HEK293 (cell line): ENCODE measurements at regions not wholly inside any gene's neighbourhood (a gene's known extent, or its start where the extent isn't known, plus 50 kb on each side); places are given as distances from the start of the nearest gene placed in this dataset.

Experiments used
- CTCF ChIA-PET: fragments of 350-600 bp; formaldehyde crosslinking; extraction: SDS; loops from one replicate; lab custom pipeline; 2021; ENCODE audit warnings: antibody characterized with exemption; lab: Yijun Ruan, JAX
- POLR2A ChIA-PET: fragments of 300-600 bp; formaldehyde crosslinking; extraction: SDS; loops from one replicate; lab custom pipeline; 2020; ENCODE audit warnings: antibody characterized with exemption, inconsistent platforms; lab: Yijun Ruan, JAX
- H3K27ac ChIP-seq: fragments of 200-500 bp; sonication (Bioruptor generic); 2 replicates; pipeline ENCODE4 v1.5.1; 2014; ENCODE audit warnings: low read depth, low read length, control low read depth, inconsistent platforms; ENCODE audit errors: extremely low read depth
- H3K36me3 ChIP-seq, 2 experiments: fragments of 200-500 bp in 1 of 2; sonication (Bioruptor generic) in 1 of 2; 1 replicate in 1 of 2; 2 replicates in 1 of 2; pipeline ENCODE4 v1.5.1; 2014 to 2017; ENCODE audit warnings: inconsistent platforms in 2 of 2, low read length in 2 of 2; ENCODE audit not compliant: control insufficient read depth in 2 of 2, insufficient read depth in 1 of 2
- H3K4me1 ChIP-seq: fragments of 200-500 bp; sonication (Bioruptor generic); 2 replicates; pipeline ENCODE4 v1.5.1; 2014; ENCODE audit warnings: mild to moderate bottlenecking, low read length, inconsistent platforms; ENCODE audit not compliant: control insufficient read depth, insufficient read depth
- H3K4me3 ChIP-seq: 2 replicates; pipeline ENCODE4 v1.5.1; 2011; ENCODE audit warnings: low read depth, mild to moderate bottlenecking, control low read depth, low read length, moderate library complexity
- H3K9me3 ChIP-seq: fragments of 200-500 bp; sonication (Bioruptor generic); 2 replicates; pipeline ENCODE4 v1.5.1; 2014; ENCODE audit warnings: low read depth, low read length, inconsistent platforms; ENCODE audit not compliant: control insufficient read depth, insufficient read depth
- AEBP2 ChIP-seq: fragments of 450-650 bp; formaldehyde crosslinking; IDR thresholded peaks from 2 replicates; pipeline ENCODE4 v1.5.1; 2016; ENCODE audit warnings: missing biosample characterization, missing genetic modification characterization, borderline replicate concordance
- ATF2 ChIP-seq: fragments of 450-650 bp; formaldehyde crosslinking; IDR thresholded peaks from 2 replicates; pipeline ENCODE4 v1.5.1; 2016; ENCODE audit warnings: missing biosample characterization, missing genetic modification characterization, low read depth
- BCL6B ChIP-seq: fragments of 450-650 bp; formaldehyde crosslinking; IDR thresholded peaks from 2 replicates; pipeline ENCODE4 v1.5.1; 2017; ENCODE audit warnings: missing biosample characterization, missing genetic modification characterization
- HOXC10 ChIP-seq: sonication (generic); formaldehyde crosslinking; IDR thresholded peaks from 2 replicates; pipeline ENCODE4 v1.8.1; 2023; ENCODE audit warnings: mild to moderate bottlenecking, missing genetic modification reagents
- HOXD13 ChIP-seq: sonication (generic); formaldehyde crosslinking; IDR thresholded peaks from 2 replicates; pipeline ENCODE4 v1.8.0; 2022; ENCODE audit warnings: missing genetic modification reagents, borderline replicate concordance
- SETDB1 ChIP-seq: IDR thresholded peaks from one replicate; pipeline ENCODE4 v1.6.1; 2017; ENCODE audit warnings: mild to moderate bottlenecking, low read length, moderate library complexity, mixed read lengths; ENCODE audit not compliant: insufficient read length
- SP7 ChIP-seq: fragments of 450-650 bp; formaldehyde crosslinking; IDR thresholded peaks from 2 replicates; pipeline ENCODE4 v1.5.1; 2016; ENCODE audit warnings: missing biosample characterization, missing genetic modification characterization
- ZBTB26 ChIP-seq: fragments of 450-650 bp; formaldehyde crosslinking; optimal IDR thresholded peaks from 2 replicates; pipeline ENCODE3; 2016; ENCODE audit warnings: missing biosample characterization, mild to moderate bottlenecking, missing genetic modification characterization
- ZBTB44 ChIP-seq: fragments of 450-650 bp; IDR thresholded peaks from 2 replicates; pipeline ENCODE4 v1.5.1; 2018; ENCODE audit warnings: missing biosample characterization, mild to moderate bottlenecking, missing genetic modification characterization
- ZNF140 ChIP-seq: fragments of 450-650 bp; formaldehyde crosslinking; IDR thresholded peaks from 2 replicates; pipeline ENCODE4 v1.5.1; 2016; ENCODE audit warnings: missing biosample characterization, missing genetic modification characterization
- ZNF202 ChIP-seq: fragments of 450-650 bp; formaldehyde crosslinking; IDR thresholded peaks from 2 replicates; pipeline ENCODE4 v1.5.1; 2016; ENCODE audit warnings: missing biosample characterization, missing genetic modification characterization, borderline replicate concordance
- ZNF529 ChIP-seq: fragments of 450-650 bp; formaldehyde crosslinking; IDR thresholded peaks from 2 replicates; pipeline ENCODE4 v1.5.1; 2017; ENCODE audit warnings: missing genetic modification characterization, missing biosample characterization; ENCODE audit not compliant: insufficient replicate concordance
- ZNF548 ChIP-seq: fragments of 450-650 bp; formaldehyde crosslinking; IDR thresholded peaks from 2 replicates; pipeline ENCODE4 v1.5.1; 2016; ENCODE audit warnings: missing biosample characterization, missing genetic modification characterization
- ZNF555 ChIP-seq: fragments of 450-650 bp; formaldehyde crosslinking; conservative IDR thresholded peaks from 2 replicates; pipeline ENCODE4 v1.5.1; 2017; ENCODE audit warnings: missing biosample characterization, mild to moderate bottlenecking, missing genetic modification characterization, inconsistent platforms
- TF ChIP-seq, protein P1 (sequence below): fragments of 450-650 bp; formaldehyde crosslinking; IDR thresholded peaks from 2 replicates; pipeline ENCODE4 v1.5.1; 2016; ENCODE audit warnings: missing biosample characterization, missing genetic modification characterization
- TF ChIP-seq, protein P2 (sequence below): fragments of 450-650 bp; formaldehyde crosslinking; IDR thresholded peaks from 2 replicates; pipeline ENCODE4 v1.5.1; 2016; ENCODE audit warnings: missing biosample characterization, missing genetic modification characterization

GRCh38 chr5:15159606-15160005, 288.0 kb upstream of the ANKH start:
- ChIA-PET CTCF (interaction anchor here (0.5 to 0.6 kb wide), 3 partner anchors 398 to 485 kb away, joined by 3 read pairs; no protein-coding TSS in a partner anchor), POLR2A (no interaction called here)
- Histone ChIP-seq H3K4me3 (no peak overlapping the region), H3K27ac (no peak overlapping the region), H3K9me3 (no peaks in the 10 kb centered on the region; the same call in 1 of the 2 replicates), H3K36me3 (no peaks in the 10 kb centered on the region), H3K4me1 (no peaks in the 10 kb centered on the region)
- TF ChIP-seq ZNF529 (tag by site-specific recombination) (no peak), ZNF548 (no peak), HOXC10 (CRISPR knock-in tag) (no peak), ATF2 (tag by site-specific recombination) (no peak), SP7 (tag by site-specific recombination) (no peak), HOXD13 (CRISPR knock-in tag) (no peak), ZNF555 (tag by site-specific recombination) (no peak), SETDB1 (no peak), ZNF202 (tag by site-specific recombination) (no peak)
- TF ChIP-seq, protein P1, sequence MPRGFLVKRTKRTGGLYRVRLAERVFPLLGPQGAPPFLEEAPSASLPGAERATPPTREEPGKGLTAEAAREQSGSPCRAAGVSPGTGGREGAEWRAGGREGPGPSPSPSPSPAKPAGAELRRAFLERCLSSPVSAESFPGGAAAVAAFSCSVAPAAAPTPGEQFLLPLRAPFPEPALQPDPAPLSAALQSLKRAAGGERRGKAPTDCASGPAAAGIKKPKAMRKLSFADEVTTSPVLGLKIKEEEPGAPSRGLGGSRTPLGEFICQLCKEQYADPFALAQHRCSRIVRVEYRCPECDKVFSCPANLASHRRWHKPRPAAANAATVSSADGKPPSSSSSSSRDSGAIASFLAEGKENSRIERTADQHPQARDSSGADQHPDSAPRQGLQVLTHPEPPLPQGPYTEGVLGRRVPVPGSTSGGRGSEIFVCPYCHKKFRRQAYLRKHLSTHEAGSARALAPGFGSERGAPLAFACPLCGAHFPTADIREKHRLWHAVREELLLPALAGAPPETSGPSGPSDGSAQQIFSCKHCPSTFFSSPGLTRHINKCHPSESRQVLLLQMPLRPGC = no peak
- TF ChIP-seq, protein P2, sequence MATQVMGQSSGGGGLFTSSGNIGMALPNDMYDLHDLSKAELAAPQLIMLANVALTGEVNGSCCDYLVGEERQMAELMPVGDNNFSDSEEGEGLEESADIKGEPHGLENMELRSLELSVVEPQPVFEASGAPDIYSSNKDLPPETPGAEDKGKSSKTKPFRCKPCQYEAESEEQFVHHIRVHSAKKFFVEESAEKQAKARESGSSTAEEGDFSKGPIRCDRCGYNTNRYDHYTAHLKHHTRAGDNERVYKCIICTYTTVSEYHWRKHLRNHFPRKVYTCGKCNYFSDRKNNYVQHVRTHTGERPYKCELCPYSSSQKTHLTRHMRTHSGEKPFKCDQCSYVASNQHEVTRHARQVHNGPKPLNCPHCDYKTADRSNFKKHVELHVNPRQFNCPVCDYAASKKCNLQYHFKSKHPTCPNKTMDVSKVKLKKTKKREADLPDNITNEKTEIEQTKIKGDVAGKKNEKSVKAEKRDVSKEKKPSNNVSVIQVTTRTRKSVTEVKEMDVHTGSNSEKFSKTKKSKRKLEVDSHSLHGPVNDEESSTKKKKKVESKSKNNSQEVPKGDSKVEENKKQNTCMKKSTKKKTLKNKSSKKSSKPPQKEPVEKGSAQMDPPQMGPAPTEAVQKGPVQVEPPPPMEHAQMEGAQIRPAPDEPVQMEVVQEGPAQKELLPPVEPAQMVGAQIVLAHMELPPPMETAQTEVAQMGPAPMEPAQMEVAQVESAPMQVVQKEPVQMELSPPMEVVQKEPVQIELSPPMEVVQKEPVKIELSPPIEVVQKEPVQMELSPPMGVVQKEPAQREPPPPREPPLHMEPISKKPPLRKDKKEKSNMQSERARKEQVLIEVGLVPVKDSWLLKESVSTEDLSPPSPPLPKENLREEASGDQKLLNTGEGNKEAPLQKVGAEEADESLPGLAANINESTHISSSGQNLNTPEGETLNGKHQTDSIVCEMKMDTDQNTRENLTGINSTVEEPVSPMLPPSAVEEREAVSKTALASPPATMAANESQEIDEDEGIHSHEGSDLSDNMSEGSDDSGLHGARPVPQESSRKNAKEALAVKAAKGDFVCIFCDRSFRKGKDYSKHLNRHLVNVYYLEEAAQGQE (tag by site-specific recombination) = no peak

DNA sequence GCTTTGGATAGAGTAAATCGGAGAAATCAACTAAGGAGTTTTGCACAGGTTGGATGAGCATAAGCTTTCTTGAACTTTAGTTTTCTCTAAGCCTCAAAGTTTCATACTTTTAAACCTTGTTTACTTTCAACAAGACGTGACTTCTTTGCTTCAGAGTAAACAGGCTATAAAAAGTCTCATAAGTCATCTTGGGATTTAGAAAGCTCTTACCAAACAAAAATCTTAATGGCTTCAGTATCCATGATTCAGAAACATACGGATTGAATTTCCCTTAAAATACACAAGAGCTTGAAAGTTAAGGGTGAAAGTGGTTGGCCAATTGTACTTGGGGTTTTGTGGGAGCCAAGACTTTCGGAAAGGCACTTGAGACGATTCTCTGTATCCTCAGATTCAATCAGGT, 270.9 kb upstream of the ANKH start:
- ChIA-PET POLR2A (no interaction called here), CTCF (interaction anchor here (0.6 to 1.4 kb wide), 2 partner anchors 10 to 682 kb away, joined by 3 to 5 read pairs; no protein-coding TSS in a partner anchor)
- H3K27ac ChIP-seq = no peak overlapping the region
- H3K4me3 ChIP-seq = no peak overlapping the region
- H3K4me1 ChIP-seq = no peaks in the 10 kb centered on the region
- no peaks in the 10 kb centered on the region for H3K36me3 ChIP-seq
- no peaks in the 10 kb centered on the region for H3K9me3 ChIP-seq
- TF ChIP-seq BCL6B (tag by site-specific recombination) = no peak
- no peak for TF ChIP-seq AEBP2 (tag by site-specific recombination)
- no peak for TF ChIP-seq ZBTB44 (tag by site-specific recombination)
- no peak for TF ChIP-seq ZNF555 (tag by site-specific recombination)
- no peak for TF ChIP-seq ZNF140 (tag by site-specific recombination)
- TF ChIP-seq ZBTB26 = no peak
